HG03066 (cell line): ENCODE measurements at regions not wholly inside any gene's neighbourhood (a gene's known extent, or its start where the extent isn't known, plus 50 kb on each side); places are given as distances from the start of the nearest gene placed in this dataset.

ENCODE experiments used
- ATAC-seq: cut with Tn5 transposase; IDR thresholded peaks from one replicate; pipeline ENCODE4 v1.9.1; 2021; ENCODE audit warnings: low read depth; ENCODE audit not compliant: unreplicated experiment

DNA sequence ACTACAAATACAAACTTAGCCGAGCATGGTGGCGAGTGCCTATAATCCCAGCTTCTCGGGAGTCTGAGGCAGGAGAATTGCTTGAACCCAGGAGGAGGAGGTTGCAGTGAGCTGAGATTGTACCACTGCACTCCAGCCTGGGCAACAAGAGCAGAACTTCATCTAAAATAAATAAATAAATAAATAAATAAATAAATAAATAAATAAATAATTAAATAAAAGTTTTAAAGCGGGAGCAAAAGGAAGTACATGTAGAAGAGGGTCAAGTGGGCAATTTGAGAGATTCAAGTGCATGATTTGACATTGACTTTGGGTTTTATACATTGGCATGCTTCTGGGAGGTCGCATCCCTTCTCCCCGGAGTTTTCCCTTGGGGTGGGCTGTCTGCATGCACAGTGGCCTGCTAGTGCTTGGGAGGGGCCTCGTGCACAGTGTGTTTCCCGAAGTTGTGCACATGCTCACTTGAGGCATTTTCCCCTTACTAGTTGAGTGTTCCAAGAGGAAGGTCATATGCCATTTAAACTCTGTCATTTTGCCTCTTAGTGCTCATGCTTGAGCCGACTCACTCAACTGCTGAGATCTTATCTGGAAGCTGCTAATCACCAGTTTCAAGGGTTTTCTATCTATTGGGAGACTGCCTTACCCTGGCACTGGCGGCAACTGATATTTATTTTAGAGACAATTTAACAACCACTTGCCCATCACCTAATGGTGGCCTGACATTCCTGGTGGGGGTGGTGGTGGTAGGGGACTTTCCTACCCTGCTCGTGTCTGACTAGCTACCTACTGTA, 193.2 kb upstream of the MPHOSPH6 start:
- no peak for ATAC-seq

DNA sequence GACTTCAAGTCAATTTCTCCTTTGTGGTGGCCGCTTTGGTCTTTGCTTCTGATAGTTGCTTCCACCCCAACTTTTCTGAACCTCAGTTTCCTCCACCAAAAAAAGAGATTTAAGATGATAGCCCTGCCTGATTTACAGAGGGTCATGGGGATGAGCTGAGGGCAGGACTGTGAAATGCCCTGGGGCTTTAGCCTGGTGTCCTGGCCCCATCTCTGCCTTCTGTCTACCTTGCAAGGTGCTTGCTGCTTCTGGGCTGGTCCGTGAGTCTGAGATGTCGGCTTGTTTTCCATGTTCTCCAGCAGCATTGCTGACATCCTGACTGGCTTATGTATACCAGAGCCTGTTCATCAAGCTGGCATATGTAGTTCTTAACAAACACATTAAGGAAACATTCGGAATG, 191.9 kb upstream of the MPHOSPH6 start:
- no peak for ATAC-seq

- ATAC-seq: no peak
These were observed 190.2 kb upstream of the MPHOSPH6 start for GRCh38 chr16:82360024-82360783.

- no peak for ATAC-seq
These were observed 188.7 kb upstream of the MPHOSPH6 start for GRCh38 chr16:82358606-82359221.

GRCh38 chr16:82358161-82358560, 188.1 kb upstream of the MPHOSPH6 start:
- ATAC-seq: no peak

- ATAC-seq: no peak
These were observed 187.2 kb upstream of the MPHOSPH6 start for GRCh38 chr16:82357237-82357636.

DNA sequence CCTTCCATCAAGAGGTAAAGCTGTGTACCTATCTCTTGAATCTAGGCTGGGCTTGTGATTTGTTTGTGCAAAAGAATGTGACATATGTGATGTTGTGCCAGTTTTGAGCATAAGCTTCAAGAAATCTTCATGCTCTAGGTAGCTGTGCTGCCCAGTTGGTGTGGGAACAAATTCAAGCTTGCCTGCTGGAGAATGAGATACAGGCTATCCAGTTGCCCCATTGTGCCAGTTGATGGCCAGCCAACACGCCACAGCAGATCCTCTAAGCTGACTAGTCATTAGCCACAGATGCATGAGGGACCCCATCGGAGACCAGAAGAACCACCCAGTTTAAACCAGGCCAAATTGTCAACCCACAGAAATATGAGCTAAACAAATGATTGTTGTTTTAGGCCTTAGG, 180.5 kb upstream of the MPHOSPH6 start:
- no peak for ATAC-seq

DNA sequence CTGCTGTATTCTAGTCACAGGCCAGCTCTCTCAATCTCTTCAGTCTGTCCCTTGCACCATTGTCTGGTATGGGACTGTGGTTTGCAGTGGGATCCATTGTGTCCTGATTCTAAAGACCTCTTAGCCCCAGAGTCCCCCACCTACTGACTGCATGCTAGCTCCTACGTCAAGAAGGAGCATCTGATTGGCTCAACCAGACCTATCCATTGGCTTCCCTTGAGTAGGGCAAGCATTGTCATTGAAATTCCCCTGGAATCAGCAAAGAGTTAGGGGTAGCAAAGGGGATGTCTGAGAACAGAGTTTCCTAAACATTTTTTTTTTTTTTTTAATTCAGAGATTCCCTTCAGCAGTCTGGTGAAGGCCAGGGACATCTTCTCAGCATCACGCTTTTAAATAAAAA, 175.3 kb upstream of the MPHOSPH6 start:
- no peak for ATAC-seq

- ATAC-seq: no peak
These were observed 174.1 kb upstream of the MPHOSPH6 start for GRCh38 chr16:82344157-82344556.

- no peak for ATAC-seq
These were observed 171.2 kb upstream of the MPHOSPH6 start for GRCh38 chr16:82341146-82341669.

DNA sequence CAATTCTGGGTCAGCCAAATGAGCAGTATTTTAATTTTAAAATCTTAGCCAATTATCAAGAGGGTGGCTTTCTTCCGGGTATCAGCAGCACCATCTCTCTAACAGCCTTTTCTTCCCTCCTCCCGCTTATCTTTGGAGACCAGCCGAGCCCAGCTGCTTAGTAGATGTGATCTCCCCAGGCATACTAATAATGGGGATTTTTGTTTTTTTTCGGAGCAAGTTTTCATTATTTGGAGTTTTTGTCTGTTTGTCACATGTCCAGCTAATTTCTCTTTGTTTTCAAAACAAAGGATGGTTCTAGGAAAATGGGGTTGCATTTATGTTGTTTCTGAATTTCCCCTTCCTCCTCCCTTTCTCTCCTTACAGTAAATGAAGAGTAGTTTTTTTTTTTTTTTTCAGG, 170.5 kb upstream of the MPHOSPH6 start:
- ATAC-seq: no peak

- ATAC-seq: no peak
These were observed 167.3 kb upstream of the MPHOSPH6 start for GRCh38 chr16:82337355-82337754.

DNA sequence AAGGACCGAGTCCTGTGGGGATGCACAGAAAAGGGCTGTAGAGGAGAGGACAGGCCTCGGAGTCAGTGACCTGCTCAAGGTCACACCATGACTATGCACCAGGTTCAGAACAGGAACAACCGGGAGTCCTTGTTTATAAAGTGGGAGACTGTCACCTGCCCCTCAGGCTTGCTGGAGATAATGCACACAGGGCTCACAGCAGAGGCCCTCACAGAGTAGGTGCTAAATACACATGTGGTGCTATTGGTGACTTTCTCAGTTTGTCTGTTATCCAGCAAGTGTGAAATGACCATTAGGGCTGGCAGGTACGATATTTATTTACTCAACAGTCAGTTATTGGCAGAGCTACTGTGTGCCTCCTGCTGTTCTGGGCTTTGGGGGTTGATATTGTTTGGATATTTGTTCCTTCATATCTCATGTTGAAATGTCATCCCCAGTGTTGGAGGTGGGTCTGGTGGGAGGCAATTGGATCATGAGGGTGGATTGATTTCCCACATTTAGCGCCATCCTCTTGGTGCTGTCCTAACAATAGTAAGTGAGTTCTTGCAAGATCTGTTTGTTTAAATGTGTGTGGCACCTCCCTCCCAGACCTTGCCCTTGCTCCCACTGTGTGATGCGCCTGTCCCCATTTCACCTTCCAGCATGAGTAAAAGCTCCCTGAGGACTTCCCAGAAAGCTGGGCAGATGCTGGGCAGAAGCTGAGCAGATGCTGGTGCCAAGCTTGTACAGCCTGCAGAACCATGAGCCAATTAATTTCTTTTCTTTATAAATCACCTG, 162.1 kb upstream of the MPHOSPH6 start:
- ATAC-seq: no peak

GRCh38 chr16:82331397-82331796, 161.4 kb upstream of the MPHOSPH6 start:
- no peak for ATAC-seq

DNA sequence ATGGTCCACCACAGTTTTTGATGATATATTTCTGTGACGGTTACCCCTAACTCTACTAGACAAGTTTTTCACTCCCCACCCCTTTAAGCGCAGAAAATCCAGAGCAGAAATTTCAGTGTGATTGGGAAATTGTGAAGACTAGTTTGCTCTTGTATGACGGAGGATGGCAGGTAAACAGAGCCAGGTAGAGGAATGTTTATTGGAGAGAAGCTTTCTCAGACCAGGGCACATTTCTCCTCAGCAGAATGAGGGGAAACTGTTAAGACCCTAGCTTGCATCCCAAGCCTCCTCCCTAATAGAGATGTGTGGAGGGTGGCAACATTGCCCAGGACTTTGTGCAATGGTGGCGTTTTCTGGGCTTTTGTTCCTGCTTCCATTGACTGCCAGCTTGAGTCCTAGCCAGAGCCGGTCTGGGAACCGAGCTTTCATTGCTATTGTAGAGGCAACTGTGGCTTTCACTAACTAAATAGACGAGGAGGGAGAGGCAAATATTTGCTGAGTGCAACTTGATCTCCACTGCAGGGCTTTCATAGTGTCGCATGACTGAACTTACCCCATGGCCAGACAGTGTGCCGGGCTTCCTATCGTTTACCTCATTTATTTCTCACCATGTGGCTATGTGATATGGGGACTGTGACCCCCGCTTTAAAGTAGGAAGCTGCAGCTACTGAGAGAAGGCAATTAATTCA, 159.6 kb upstream of the MPHOSPH6 start:
- no peak for ATAC-seq

DNA sequence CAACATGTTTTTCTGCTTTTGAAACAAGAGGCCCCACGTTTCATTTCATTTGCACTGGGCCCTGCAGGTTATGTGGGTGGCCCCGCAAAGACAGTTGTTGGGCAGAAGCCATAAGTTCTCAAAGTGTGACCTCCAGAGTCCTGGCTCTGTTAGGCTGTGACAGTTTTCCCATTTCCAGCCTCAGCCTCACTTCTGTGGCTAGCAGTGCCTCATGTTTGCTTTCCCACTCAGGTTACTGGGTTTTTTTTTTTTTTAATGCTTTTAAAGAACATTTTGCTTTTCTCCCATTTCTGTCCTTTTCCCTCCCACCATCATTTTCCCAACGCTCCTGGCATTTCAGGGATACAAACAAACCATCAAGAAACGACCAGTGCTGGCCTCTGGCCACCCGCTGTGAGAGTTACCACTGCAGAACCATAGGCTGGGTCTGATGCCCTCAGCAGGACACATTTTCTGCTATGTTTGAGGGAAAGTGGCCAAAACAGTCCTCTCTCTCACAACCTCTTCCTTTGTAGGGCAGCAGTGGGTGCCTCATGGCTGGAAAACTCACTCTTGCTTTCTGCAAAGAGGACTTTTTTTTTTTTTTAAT, 159.0 kb upstream of the MPHOSPH6 start:
- no peak for ATAC-seq

- ATAC-seq: no peak
These were observed 153.1 kb upstream of the MPHOSPH6 start for GRCh38 chr16:82323171-82323570.

DNA sequence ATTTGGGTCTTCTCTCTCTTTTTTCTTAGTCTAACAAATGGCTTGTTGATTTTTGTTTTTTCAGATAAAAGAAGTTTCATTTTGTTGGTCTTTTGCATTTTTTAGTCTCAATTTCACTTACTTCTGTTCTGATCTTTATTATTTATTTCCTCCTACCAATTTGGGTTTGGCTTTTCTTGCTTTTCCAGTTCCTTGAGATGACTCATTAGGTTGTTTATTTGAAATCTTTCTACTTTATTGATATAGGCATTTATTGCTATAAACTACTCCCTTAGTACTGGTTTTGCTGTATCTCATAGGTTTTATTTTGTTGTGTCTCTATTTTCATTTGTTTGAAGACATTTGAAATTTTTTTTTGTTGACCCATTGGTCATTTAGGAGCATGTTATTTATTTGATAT, 152.2 kb upstream of the MPHOSPH6 start:
- ATAC-seq: no peak

GRCh38 chr16:82319038-82319437, 149.0 kb upstream of the MPHOSPH6 start:
- ATAC-seq: no peak
